A673 (cell line): ENCODE measurements at regions not wholly inside any gene's neighbourhood (a gene's known extent, or its start where the extent isn't known, plus 50 kb on each side); places are given as distances from the start of the nearest gene placed in this dataset.

Experiments used
- EZH2 ChIP-seq: fragments of 200-600 bp; sonication (generic); IDR thresholded peaks from 2 replicates; pipeline ENCODE4 v1.6.1; 2017; ENCODE audit warnings: borderline replicate concordance, low read depth, mild to moderate bottlenecking, mixed read lengths, antibody characterized with exemption, low read length; ENCODE audit not compliant: poor library complexity, severe bottlenecking
- TF ChIP-seq, protein P1 (sequence below): fragments of 300-800, 200-600 bp; sonication (generic); conservative IDR thresholded peaks from 2 replicates; pipeline ENCODE4 v1.5.1; 2017; ENCODE audit warnings: low read depth, mild to moderate bottlenecking, antibody characterized with exemption, low read length, moderate library complexity, mixed read lengths

DNA sequence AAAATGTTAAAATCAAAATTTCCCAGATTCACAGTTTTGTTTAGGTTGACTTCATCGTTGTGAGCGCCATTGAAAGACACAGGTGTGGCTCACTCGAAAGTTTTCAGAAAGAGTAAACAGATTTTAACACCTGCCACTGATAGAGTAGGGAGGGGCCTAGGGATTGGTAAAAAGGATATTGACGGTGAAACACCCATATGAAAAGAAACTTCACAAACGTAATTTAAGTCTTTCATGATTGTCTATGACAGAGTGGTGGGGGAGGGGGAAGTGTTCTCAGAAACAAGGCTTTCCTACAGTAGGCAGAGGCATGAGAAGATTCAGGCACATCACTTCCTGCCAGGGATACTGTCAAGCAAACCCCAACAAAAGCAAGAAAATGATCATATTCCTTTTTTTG lies 101.4 kb downstream of the PERP start:
- TF ChIP-seq, protein P1, sequence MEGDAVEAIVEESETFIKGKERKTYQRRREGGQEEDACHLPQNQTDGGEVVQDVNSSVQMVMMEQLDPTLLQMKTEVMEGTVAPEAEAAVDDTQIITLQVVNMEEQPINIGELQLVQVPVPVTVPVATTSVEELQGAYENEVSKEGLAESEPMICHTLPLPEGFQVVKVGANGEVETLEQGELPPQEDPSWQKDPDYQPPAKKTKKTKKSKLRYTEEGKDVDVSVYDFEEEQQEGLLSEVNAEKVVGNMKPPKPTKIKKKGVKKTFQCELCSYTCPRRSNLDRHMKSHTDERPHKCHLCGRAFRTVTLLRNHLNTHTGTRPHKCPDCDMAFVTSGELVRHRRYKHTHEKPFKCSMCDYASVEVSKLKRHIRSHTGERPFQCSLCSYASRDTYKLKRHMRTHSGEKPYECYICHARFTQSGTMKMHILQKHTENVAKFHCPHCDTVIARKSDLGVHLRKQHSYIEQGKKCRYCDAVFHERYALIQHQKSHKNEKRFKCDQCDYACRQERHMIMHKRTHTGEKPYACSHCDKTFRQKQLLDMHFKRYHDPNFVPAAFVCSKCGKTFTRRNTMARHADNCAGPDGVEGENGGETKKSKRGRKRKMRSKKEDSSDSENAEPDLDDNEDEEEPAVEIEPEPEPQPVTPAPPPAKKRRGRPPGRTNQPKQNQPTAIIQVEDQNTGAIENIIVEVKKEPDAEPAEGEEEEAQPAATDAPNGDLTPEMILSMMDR, result no peak
- TF ChIP-seq EZH2, result no peak
